ENCODE measurements at regions not wholly inside any gene's neighbourhood (a gene's known extent, or its start where the extent isn't known, plus 50 kb on each side); places are given as distances from the start of the nearest gene placed in this dataset.

DNA sequence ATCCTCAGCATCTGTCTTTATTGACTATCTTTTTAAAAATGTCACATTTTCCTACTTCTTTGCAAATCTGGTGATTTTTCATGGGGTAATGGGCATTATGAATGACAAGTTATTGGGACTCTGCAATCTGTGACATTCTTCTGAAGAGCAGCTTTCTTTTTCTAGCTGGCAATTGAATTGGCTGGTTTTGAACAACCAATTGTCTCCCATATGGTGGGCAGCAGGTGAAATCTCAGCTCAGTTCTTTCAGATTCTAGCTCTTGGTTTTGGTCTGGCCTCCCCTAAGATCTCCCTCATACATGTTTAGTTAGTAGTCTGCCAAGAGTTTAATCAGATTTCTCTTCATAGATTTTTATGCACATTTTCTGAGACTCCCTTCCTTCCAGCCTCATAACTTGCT lies 107.9 kb upstream of the EPB41L3 start:
- no peak for DNase-seq (ENCODE audit: low read depth)
- no peak overlapping the region for H3K4me3 ChIP-seq (ENCODE audit: low read depth, low read length)
- TF ChIP-seq CTCF (IDR thresholded peaks at IDR 0.05; ENCODE audit: insufficient read depth, low read depth, low read length) = no peak

- H3K4me3 ChIP-seq (ENCODE audit: low read depth, low read length) = no peak overlapping the region
- DNase-seq (ENCODE audit: low read depth) = no peak
- TF ChIP-seq CTCF (IDR thresholded peaks at IDR 0.05; ENCODE audit: insufficient read depth, low read depth, low read length) = no peak
Observed at GRCh38 chr18:5649439-5649838, 105.6 kb upstream of the EPB41L3 start.

- DNase-seq (ENCODE audit: low read depth) = no peak
- no peak overlapping the region for H3K4me3 ChIP-seq (ENCODE audit: low read depth, low read length)
- TF ChIP-seq CTCF (IDR thresholded peaks at IDR 0.05; ENCODE audit: insufficient read depth, low read depth, low read length) = no peak
Observed at GRCh38 chr18:5646739-5647138, 102.9 kb upstream of the EPB41L3 start.

DNA sequence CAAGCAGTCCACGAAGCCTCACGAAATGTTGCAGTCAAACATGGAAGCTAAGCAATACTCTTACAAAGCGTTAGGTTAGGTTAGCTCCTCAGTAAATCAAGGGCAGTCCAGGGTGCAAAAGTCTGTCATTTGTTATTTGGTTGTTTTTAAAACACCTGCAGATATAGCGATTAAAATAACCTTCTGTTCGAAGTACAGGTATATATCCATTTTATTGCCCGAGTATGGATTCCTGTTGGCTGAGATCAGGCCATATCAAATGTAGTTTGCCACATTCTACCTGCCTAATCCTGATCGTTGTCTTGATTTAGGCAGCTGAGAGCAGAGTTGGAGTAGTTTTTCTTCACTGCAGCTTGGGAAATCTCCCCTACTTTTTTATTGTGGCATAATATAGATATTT lies 99.5 kb upstream of the EPB41L3 start:
- DNase-seq (ENCODE audit: low read depth) = no peak
- no peak for TF ChIP-seq CTCF (IDR thresholded peaks at IDR 0.05; ENCODE audit: insufficient read depth, low read depth, low read length)
- H3K4me3 ChIP-seq (ENCODE audit: low read depth, low read length) = no peak overlapping the region

DNA sequence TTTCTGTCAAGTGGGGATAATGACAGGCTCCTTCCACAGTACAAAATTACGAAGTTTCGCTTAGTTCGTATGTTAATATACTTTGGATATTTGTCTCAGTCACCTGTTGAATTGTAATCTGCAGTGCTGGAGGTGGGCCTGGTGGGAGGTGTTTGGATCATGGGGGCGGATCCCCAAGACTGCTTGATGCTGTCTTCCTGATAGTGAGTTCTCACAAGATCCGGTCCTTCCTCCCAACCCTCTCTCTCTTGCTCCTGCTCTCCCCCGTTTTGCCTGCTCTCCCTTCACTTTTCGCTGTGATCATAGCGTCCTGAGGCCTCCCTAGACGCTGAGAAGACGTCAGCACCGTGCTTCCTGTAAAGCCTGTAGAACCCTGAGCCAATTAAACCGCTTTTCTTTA lies 97.1 kb upstream of the EPB41L3 start:
- no peak for TF ChIP-seq CTCF (IDR thresholded peaks at IDR 0.05; ENCODE audit: insufficient read depth, low read depth, low read length)
- no peak overlapping the region for H3K4me3 ChIP-seq (ENCODE audit: low read depth, low read length)
- DNase-seq (ENCODE audit: low read depth) = no peak

DNA sequence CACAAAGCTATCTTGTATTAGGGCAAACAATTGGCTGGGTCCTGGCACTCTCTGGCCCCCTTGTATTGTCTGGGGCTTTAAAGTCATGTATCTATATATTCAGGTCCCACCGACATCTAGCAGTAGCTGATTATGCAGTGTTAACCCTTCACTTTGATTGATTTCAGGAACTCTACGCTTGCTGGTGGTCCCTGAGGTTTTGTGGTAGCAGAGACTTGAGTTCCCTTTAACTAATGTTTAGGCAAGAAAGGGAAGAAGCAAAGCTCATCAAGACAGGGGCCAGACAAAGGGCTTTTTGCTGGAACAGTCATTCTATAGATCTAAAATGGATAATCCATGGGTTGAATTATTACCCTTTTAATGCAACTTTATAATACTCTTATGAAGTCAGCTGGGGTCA lies 95.3 kb upstream of the EPB41L3 start:
- TF ChIP-seq CTCF (IDR thresholded peaks at IDR 0.05; ENCODE audit: insufficient read depth, low read depth, low read length) = no peak
- no peak for DNase-seq (ENCODE audit: low read depth)
- no peak overlapping the region for H3K4me3 ChIP-seq (ENCODE audit: low read depth, low read length)

DNA sequence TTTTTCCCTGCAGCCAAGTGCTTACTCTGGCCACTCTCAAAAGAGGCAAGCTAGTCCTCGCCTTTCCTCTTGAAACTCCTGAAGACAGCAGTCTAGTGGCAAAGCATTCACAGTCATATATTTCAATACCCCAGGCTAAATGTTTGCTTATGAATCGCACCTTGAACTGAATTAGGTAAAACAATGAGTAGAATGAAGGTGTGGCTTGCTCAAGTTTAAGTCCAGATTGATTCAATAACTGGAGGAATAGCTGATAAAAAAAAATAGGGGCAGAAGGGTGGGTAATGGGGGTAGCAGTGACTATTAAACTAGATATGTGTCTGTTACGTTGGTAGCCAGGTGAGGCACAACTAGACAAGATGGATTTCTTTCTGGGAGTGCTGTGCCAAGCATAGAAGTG lies 88.2 kb upstream of the EPB41L3 start:
- no peak for TF ChIP-seq CTCF (IDR thresholded peaks at IDR 0.05; ENCODE audit: insufficient read depth, low read depth, low read length)
- DNase-seq (ENCODE audit: low read depth) = no peak
- H3K4me3 ChIP-seq (ENCODE audit: low read depth, low read length) = no peak overlapping the region

Measured in fibroblast of villous mesenchyme (primary cell).